Left renal cortex interstitium (tissue), 4 donors: ENCODE measurements at regions not wholly inside any gene's neighbourhood (a gene's known extent, or its start where the extent isn't known, plus 50 kb on each side); places are given as distances from the start of the nearest gene placed in this dataset.

Source experiments
- DNase-seq, 4 donors: peaks; one replicate each; pipeline ENCODE4 v3.0.0-alpha.2; 2013; ENCODE audit warnings: low read depth in 4 of 4, low spot score in 2 of 4, missing footprints in 1 of 4

DNA sequence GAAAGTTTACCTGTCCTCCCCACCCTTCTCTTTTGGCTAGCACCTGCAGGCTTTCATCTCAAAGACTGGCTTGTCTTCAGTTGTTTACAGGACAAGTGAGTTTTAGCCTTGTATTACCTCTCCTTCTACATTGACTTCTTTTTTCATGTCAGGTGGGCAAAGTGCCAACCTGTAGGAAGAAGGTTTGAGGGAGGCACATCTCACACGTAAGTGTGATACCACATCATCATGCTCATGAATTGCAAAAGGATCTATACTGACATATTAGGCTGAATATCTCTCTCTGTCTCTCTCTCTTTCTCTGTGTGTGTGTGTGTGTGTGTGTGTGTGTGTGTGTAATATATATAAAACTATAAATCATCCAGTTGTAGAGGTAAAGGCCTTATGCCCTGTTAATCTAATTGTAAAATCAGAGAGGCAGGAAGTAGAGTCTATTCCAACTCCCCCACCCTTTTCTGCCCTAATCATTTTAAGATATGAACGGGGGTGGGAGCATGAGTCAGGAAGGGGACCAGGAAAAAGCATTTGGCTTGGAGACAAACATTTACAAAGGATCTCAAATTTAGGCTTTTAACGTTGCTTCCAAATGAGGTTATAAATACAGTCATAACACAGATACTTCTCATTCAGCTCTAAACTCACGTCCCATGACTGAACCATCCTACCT lies 107.0 kb upstream of the PFN2 start:
- DNase-seq, result no peak

DNA sequence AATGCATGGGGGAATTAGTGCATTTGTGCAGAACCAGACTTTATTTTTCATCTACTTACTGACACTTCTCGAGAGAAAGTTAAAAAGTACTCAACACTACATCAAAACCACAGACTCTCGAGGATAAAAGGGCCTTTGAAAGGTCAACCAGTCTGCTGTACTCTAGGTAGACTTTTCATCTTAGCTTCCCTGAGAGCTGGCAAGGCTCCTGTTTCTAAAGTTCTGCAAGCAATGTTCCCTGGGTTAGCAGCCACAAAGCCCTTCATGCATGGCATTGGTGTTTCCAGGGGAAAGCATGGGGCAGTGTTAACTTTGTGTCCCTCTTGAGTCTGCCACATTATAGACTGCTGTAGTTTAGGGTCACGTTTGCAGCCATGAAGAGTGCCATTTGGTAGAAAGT lies 106.4 kb upstream of the PFN2 start:
- DNase-seq, result no peak

DNA sequence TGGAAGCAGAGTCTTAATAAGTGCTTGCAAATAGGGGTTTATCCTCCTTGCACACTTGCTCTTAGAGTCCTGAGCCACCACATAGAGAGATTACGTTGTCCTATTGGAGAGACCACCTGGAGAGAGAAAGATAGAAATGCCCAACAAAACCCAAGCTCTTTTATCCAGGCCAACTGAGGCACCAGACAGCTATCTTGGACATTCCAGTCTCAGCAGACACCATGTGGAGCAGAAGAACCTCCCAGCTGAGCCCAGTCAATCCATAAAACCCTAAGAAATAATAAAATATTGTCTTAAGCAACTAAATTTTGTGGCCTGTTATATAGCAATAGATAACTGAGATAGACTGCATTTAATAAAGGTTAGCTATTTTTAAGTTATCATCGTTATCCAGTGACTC lies 105.7 kb upstream of the PFN2 start:
- DNase-seq, result no peak

DNA sequence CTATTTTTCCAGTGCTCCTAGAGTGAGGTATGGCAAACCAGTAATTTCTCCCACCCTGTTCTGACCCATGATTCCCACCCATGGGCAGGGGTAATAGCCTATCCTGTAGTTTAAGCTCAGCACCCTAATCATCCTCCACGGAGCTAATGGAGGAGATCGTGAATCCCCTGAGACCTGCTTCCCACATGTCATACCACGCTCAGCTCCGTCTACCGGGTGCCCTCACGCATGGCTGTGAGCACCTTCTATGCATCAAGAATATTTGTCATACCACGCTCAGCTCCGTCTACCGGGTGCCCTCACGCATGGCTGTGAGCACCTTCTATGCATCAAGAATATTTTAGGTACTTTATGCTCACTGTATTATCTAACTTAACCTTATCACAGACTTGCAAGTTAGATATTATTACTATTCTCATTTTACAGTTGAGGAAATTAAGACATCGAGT lies 104.7 kb upstream of the PFN2 start:
- DNase-seq, result no peak

DNA sequence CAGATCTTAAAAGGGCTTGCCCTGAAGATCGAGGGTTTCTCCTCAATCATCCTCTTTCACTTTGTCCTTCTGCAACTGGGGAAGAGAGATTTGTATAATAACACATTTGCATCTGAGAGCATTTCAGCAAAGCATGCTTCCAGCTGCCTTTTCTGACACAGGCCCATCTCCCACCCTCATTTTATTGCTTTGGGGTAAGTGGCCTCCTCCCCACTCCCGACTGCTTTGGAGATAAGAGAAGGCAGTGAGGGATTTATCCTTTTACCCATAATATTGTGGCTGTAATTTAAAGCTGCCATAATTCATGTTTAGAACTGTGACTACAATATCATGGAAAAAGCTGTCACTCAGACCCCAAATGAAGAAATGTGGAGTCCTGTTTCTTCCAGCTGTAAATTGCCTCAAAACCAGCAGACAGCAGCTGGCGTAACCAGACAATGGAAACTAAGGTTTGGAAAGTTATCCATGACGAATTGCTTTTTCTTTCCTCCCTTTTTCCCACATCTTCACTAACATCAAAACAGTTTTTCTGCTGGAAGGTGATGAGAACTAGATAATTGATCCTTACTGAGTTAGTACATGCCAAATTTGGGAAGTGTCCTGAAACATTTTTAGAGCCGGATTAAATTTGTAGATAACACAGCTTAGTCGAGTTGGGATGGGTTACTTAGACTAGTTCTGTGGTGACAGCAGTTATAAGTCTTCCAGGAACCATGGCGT lies 104.2 kb upstream of the PFN2 start:
- peak in 2 of 4 donors; percentile 45 to 66 for DNase-seq

DNA sequence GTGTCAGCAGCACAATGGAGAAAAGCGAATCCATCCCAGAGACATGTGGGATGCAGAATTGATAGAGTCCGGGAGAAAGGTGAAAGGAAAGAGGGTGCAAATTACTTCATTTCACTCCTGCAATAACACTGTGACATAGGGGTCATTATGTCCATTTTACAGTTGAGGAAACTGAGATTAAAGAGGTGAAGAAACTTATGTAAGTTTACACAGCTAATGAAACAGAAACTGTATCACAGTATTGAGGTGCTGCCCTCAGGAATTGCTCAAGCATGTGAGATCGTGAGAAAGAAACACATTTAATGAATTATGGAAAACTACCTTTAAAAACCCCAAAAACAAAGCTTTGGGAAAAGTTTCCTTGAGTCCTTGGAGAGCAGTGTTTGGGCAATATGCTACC lies 103.6 kb upstream of the PFN2 start:
- no peak for DNase-seq

DNA sequence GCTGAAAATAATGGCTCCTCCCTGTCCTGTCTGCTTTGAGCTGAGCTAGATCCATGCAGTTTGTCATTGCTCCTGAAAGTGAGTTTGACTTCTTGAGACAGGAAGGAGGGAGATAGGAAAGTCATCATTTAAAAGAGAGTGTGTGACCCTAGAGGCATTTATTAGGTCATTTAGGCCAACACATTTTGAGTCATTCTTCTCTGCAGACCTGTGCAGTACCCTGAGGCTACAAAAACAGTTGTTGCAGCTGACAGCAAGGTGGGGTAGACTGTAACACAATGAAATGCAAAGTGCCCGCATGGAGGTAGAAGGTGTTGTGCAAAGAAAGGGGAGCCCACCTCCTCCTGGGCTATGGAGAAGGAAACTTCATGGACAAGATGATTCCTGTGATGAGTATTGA lies 102.8 kb upstream of the PFN2 start:
- DNase-seq, result no peak

DNA sequence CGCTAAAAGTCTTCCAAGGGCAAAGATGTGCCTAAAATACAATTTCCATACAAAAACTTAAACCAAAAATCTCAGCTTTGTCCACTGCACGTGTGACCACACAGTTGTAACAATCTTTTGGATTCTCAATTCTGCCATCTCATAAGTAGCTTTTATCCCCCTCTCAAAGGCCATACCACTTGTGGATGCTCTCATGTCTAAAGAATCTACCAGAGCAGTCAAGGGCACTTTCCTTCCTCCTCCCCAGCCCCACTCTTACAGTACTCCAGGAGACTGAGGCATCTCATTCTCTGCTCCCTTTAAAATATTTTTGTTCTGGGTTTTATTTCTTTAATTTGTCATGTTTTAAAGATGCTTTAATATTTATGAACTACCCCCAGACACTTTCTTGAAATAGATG lies 102.3 kb upstream of the PFN2 start:
- DNase-seq, result no peak

DNA sequence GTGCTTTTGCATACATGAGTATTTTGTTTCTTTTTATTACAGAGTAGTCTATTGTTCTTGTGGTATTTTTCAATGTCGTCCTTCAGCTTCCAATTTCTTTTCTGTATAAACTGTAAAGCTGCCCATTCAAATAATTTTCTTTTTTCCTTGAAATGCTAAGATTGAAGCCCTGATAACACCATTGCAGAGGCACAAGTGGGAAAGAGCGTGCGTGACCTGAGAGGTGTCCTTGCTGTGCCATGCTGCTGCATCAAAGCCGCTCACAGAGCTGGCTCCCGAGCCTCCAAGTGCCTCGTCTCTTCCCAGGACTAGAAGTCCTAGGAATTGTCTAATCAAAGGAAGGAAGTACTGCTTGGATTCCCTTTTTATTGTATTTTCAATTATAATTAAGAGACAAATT lies 101.9 kb upstream of the PFN2 start:
- no peak for DNase-seq

DNA sequence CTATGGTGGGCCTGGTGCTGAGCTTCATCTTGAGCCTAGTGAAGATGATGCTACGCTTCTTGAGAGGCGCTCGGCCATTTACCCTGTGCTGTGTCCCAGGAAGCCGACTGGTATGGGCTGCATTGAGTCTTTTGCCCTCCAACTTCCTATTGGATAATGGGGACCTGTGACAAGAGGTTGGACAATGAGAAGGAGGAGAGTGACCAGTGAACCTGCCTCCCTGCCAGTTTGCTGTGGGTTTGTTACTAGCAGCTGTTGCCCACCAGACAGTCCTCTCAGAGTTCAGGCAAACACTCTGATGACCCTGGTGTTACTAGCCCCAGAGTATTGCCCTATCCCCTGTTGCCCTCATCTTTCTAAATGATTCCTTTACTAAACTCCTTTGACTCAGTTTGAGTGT lies 99.6 kb upstream of the PFN2 start:
- no peak for DNase-seq

DNA sequence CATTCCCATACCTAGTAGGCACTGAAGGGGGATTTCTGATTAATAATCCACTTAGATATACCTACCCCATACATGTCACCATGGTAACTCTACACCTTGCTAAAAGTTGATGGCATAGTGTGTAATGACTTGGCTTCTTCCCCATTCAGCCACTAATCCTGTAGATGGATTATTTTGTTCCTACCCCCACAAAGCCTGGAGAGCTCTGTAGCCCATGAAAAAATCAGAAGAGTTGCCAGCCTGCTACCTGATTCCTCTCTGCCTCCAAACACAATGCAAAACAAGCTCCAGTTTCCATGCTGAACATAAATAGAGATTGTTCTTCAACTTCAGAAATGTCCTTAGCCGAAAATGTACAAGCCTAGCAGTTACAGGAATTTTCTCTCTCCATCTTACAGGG lies 98.9 kb upstream of the PFN2 start:
- no peak for DNase-seq

DNA sequence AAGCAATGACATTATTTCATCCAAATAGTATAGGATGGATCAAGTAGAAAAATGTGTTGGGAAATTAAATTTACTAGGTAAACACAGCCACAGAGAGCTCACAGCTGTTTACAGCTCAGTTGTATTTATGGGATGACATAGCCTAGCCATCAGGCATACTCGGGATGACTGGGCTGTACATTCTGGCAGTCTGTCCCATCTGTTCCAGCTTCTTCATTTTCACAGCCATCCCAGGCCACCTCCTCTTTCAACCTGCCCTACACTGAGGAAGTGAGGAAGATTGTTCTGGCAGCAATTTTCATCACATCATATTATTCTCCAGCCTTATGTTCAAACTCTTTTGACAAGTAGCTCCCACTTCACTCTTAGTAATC lies 98.4 kb upstream of the PFN2 start:
- no peak for DNase-seq

DNA sequence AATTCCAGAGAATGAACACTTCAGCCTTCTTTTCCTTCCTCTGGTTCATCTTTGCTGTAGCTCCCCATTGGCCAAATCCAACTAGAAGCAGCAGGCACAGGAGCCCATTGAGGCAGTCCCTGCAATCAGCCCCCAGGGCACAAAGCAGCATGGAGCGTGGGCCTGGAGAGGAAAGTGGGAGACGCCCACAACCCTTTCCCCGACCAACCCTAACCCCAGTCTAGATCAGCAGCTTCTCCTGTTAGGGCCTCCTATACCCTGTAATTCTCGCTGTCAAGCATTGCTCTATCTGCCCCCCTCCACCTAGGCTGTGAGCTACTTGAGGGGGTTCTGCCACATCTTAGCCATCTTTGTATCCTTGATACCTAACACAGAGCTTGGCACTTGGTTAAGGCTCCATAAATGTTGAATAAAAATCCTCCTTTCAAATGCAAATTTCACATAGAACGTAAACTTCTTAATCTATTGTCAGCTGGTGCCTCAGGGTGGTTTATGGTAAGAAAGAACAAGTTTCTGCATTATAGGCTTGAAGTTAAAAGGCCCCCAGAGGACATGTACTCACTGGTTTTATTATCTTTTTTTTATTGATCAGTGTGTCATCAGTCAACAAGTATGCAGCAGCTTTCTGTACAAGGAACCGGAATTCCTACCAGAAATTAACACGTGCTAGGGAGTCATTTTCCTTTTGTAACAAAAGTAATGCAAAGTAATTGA lies 97.9 kb upstream of the PFN2 start:
- no peak for DNase-seq

DNA sequence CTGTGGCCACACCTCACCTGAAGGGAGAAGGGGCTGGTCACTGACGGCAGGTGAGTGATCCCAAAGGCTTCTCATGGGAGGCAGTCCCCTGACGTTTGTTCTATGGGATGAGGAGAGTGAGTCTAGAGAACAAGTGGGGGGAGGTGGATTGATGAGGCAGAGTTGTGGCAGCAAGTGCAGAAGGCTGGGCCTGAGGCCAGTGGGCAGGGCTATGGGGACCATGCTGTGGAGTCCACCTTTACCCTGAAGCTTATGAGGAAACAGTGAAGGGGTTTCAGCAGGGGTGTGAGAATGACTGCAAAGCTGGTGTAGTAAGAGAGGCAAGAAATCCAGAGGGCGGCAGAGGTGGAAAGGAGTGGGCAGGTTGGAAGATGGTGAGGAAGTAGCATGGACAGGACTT lies 96.9 kb upstream of the PFN2 start:
- DNase-seq, result no peak

DNA sequence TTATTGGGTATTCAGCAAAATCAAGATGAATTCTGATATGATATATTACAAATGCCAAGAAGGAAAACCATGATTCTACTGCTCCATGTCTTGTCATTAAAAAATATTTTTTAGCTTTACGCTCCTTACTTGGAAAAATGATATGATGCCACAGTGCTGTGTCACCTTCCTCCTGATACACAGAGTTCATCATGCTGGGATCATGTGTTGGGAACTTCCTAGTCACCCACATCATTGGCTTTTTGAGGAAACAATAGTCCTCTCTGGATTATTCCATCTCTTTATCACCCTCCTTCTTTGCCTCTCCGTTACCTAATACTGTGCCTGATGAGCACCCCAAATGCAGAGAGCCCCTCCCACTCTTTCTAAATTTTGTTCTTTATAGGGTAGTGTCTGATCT lies 94.3 kb upstream of the PFN2 start:
- no peak for DNase-seq

DNA sequence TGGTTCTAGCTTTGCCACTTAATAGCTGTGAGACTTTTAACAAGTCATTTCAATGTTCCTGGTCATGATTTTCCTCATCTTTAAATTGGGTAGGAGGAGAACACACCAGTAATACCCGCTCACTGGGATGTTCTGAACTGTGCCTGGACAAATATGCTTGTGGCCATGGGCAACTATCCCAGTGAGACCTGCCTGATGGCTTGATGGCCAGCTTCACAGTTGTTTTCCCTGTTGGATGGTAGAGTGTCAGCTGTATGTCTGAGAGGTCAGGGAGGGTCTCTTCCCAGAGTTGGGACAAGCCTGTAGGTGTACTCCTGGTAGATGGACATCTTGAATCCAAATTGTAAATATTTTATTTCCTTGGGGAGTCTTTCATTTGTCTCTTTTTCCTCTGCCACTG lies 92.5 kb upstream of the PFN2 start:
- DNase-seq, result no peak

DNA sequence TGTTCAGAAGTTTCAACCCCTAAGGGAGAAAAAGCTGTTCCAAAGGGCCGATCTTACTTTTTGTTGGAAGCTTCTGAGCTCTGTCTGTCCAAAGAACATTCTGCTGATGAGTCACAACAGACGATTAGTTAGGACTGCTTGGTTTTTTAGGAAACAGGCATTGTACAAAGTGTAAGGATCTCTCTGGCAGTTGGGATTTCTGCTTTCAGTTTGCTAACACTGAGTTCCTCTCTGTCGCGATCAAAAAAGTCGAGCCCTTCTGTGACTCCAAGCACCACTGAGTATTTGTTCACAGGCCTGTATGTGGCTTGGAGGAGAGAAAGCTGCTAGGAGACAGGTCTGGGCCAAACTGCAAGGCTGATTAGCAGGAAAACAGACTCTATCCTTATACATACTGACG lies 91.8 kb upstream of the PFN2 start:
- no peak for DNase-seq

DNA sequence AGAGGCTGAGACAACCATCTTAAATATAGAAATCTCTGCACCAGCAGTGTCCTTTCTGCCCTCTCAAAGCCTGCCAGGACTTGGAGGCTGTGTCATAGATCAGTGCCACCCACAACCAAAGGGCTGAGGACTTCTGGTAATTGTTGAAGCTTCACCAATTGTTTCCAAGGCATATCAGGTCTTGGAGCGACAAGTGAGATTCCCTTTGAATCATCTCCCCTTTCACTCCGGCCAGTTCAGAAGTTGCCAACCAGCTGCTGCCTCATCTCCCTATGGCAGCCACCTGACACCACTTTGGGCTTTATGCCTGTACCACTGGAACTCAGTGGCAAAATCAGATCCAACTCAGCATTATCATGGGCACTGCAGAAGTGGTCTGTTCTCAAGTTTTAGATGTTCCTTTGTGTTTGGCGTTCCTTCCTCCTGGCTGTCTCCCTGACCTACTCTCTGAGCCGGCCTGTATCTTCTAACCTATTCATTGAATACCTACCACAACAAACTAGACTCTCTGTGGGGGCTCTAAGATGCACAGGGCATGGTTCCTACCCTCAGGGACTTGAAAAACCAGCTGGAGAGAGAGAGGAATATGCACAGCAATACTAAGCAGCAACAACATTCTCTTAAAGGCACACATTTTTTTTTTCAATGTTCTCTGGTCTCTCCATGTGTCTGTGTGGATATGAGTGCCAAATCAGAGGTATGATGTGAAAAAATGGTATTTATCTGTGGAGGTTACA lies 90.8 kb upstream of the PFN2 start:
- DNase-seq, result no peak

DNA sequence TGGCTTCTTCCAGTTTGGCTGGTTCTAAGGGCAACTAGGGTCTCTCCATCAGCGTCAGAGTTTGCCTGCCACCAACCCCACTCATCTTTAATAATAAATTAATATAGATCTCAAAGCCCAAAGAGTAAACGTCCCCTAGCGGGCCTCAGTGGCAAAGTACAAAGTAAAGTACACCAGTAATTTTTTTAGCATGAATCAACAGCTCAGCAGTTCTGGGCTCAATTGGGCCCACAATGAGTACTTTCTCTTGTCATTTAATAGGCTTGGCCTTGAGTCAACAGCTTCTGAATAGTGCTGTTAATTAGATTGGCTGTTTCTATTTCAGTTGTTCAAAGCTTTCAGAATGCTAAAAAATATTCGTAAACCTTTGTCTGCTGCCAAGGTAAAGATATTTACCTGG lies 89.0 kb upstream of the PFN2 start:
- no peak for DNase-seq

DNA sequence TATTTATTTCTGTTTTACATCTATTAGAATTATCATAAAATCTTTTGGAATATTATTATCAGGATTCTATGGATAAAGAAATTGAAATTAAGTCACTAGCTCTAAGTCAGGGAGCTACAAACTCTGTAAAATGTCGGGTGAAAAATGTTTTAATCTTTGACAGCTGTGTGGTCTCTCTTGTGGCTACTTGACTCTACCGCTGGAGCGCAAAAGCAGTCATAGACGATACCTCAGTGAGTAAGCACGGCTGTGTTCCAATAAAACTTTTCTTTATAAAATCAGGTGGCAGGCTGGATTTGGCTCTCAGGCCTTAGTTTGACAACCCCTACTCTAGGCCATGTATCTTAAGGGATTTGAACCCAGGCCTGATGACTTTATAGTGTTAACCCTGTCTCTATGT lies 88.5 kb upstream of the PFN2 start:
- DNase-seq, result no peak

DNA sequence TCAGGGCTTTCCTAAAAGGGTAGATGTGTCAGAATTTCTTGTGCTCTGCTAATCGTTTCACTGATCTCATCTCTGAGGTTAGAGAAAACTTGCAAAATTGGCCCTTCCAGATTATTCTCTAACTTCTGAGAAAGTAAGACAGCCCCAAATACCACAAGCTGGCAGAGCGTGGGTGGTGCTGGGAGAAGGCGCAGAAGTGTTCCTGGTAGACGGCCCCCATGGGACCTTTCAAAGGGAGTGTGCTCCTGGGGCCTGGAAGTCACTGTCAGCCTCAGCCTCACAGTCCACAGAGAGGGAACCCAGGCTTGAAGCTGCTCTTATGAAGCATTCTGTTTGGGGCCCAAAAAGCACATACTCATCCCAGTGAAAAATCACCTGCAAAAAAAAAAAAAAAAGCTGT lies 86.5 kb upstream of the PFN2 start:
- no peak for DNase-seq
